GM10266 (cell line): ENCODE measurements at regions not wholly inside any gene's neighbourhood (a gene's known extent, or its start where the extent isn't known, plus 50 kb on each side); places are given as distances from the start of the nearest gene placed in this dataset.

Source experiments
- DNase-seq: peaks from one replicate; pipeline ENCODE4 v3.0.0; 2012; ENCODE audit errors: extremely low spot score
- CTCF ChIP-seq: IDR thresholded peaks from 2 replicates; pipeline ENCODE4 v1.5.1; 2012; ENCODE audit warnings: mild to moderate bottlenecking, low read depth; ENCODE audit not compliant: control insufficient read depth, insufficient read depth; ENCODE audit errors: missing control alignments

- no peak for TF ChIP-seq CTCF
- no peak for DNase-seq
These were observed 1214.3 kb upstream of the SORCS1 start for GRCh38 chr10:108378779-108379178.

- no peak for TF ChIP-seq CTCF
- DNase-seq = no peak
These were observed 1211.2 kb upstream of the SORCS1 start for GRCh38 chr10:108375691-108376090.

GRCh38 chr10:108374991-108375390 lies 1210.5 kb upstream of the SORCS1 start:
- DNase-seq = no peak
- TF ChIP-seq CTCF = no peak

- DNase-seq = no peak
- TF ChIP-seq CTCF = no peak
These were observed 1201.0 kb upstream of the SORCS1 start for GRCh38 chr10:108365541-108365940.

- no peak for DNase-seq
- no peak for TF ChIP-seq CTCF
These were observed 1199.1 kb upstream of the SORCS1 start for GRCh38 chr10:108363576-108363975.

- TF ChIP-seq CTCF = no peak
- DNase-seq = no peak
These were observed 1198.5 kb upstream of the SORCS1 start for GRCh38 chr10:108362961-108363360.

GRCh38 chr10:108362296-108362695 lies 1197.8 kb upstream of the SORCS1 start:
- TF ChIP-seq CTCF = no peak
- DNase-seq = no peak
